Stimulated activated CD8-positive, alpha-beta memory T cell treated with anti-CD3 and anti-CD28 coated beads, Interleukin-15, amount 100 ng/mL, for 1 hour (primary cell): ENCODE measurements at regions not wholly inside any gene's neighbourhood (a gene's known extent, or its start where the extent isn't known, plus 50 kb on each side); places are given as distances from the start of the nearest gene placed in this dataset.
"Not testable (repeated sequence)": the region's sequence is repeated elsewhere in the genome, so short reads cannot be mapped to it uniquely, and the experiment has no call there.

Experiments used
- DNase-seq: peaks from one replicate; pipeline ENCODE4 v3.0.0-alpha.2; 2020; ENCODE audit warnings: low read depth

GRCh38 chr14:106679776-106680175 is 1153.4 kb downstream of the TMEM121 start:
- DNase-seq = no peak

GRCh38 chr14:106681161-106681560 is 1154.8 kb downstream of the TMEM121 start:
- no peak for DNase-seq

GRCh38 chr14:106681568-106681967 is 1155.2 kb downstream of the TMEM121 start:
- no peak for DNase-seq

- no peak for DNase-seq
These were observed 1157.2 kb downstream of the TMEM121 start for GRCh38 chr14:106683631-106684030.

DNA sequence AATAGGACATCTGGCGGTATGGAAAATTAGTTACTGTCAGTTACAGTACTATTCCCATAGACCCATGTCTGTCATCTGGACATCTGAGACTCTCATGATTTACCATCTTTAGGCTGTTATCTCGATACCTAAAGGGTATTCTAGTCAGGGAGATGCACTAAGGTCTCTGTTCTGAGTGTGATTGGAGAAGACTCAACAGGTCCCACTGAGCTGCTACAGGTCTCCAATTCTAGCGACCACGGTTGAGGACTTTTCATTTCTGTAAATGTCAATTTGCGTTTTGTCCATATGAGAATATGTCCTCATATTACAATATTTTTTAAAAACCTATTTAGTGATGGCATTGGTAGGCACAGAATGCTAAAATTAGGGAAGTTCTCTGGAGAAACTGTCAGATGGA is 1160.2 kb downstream of the TMEM121 start:
- no peak for DNase-seq

DNA sequence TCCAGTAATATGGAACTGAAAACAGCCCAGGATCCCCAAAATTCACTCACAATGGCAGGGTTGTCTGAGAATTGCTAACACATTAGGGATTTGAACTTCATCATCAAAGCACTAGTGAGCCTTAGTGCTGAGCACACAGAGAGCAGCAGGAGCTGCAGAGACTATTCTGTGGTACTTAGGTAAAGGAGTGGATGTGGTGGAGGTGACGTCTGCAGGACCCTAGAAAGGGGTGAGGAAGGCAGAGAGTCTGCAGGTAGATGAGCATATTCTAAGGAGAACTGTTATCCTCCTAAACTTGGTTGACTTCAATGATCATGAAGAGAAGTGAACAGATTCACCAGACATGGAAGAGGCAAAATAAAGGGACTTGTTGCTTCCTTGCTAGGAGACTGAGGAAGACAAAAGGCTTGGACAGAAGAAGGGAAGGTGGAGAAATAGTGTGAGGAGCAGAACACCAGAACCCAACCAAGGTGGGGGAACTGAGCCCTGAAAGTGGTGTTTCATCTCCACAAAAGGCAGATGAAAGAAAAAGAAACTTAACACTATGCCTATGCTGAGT is 1164.0 kb downstream of the TMEM121 start:
- no peak for DNase-seq

- DNase-seq = no peak
These were observed 1165.4 kb downstream of the TMEM121 start for GRCh38 chr14:106691601-106692291.

- DNase-seq = peak; percentile 39
These were observed 1168.4 kb downstream of the TMEM121 start for GRCh38 chr14:106694638-106695393.

- not testable (repeated sequence) for DNase-seq
These were observed 1172.4 kb downstream of the TMEM121 start for GRCh38 chr14:106698620-106699267.

GRCh38 chr14:106703651-106704050 is 1177.3 kb downstream of the TMEM121 start:
- DNase-seq = not testable (repeated sequence)

GRCh38 chr14:106706488-106706887 is 1180.1 kb downstream of the TMEM121 start:
- DNase-seq = not testable (repeated sequence)

GRCh38 chr14:106710187-106710586 is 1183.8 kb downstream of the TMEM121 start:
- DNase-seq = not testable (repeated sequence)

DNA sequence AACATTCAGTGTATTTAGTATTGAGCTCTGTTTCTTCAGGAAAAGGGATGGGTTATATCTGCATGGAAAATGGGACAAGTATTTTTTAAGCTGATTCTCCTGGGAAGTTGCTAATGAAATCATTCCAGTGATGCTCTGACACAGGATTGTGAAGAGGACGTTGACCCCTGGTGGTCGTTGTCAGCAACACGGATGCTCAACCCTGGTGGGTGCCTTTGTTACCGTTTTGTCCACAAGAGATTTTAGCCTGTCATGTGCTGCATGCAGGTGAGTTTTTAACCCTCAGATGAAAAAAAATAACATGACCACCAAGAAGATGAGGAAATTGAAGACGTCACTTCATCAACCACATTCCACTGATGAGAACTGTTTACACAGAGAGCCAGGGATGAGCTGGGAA is 1186.1 kb downstream of the TMEM121 start:
- not testable (repeated sequence) for DNase-seq

DNA sequence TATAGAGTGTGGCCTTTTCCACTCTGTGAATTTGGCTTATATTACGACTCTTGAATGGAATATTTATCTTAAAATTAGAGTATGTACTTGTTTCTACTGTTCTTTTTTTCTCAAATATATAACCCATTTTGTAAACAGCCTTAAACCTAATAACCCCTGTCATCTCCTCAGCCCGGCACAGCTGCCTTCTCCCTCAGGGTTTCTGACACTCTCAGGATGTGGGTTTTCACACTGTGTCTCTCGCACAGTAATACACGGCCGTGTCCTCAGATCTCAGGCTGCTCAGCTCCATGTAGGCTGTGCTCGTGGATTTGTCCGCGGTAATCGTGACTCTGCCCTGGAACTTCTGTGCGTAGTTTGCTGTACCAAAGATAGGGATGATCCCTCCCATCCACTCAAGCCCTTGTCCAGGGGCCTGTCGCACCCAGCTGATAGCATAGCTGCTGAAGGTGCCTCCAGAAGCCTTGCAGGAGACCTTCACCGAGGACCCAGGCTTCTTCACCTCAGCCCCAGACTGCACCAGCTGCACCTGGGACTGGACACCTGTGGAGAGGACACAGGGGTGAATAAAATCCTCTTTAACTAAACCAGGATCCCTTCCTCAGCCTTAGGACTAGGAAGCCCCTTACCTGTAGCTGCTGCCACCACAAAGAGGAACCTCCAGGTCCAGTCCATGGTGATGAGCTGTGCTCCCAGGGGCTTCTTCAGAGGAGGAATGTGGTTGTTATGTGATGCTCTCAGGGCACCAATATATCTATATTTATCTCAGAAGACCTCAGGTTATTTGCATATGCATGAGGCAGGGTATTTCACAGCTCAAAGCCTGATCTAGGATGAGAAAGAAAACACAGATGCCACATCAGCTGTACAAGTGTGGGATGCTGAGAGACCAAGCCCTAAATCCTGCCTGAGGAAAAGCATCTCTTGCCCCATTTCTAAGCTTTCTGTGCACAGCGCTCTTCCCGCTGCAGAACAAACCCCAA is 1188.4 kb downstream of the TMEM121 start:
- not testable (repeated sequence) for DNase-seq

DNA sequence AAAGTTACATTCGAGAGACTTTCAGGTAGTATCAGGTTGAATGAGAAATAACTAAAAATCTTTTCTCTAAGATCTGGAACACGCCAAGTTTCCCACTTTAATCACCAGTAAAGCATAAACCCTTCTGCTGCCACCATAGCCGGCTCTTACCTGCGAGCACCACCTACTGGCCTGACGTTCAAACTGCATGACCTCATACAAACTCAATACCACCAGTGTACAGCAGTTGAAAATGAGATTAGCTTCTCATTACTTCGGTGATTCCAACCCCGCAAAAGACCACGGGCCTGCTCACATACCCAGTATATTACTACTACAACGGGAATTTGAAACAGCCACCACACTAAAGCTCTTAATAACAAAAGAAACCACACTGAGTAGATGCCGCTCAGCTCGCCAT is 1191.2 kb downstream of the TMEM121 start:
- not testable (repeated sequence) for DNase-seq

DNA sequence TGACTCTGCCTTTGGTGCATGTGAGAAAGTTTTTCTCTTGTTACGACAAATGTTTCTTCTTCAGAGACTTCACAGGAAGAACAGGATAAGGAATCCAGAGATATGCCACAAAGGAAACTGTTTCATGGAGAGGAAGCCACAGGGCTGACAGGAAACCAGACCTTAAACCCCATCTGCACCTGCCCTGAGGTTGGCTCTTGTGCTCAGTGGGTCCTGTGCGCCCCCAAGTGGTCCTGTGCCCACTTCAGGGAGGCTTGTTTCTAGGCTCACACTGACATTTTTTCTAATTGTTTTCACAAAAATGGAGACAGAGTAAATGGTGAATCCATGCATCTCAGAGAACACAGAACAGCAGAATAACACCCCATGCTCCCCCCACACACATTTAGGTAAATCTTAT is 1193.5 kb downstream of the TMEM121 start:
- not testable (repeated sequence) for DNase-seq

DNA sequence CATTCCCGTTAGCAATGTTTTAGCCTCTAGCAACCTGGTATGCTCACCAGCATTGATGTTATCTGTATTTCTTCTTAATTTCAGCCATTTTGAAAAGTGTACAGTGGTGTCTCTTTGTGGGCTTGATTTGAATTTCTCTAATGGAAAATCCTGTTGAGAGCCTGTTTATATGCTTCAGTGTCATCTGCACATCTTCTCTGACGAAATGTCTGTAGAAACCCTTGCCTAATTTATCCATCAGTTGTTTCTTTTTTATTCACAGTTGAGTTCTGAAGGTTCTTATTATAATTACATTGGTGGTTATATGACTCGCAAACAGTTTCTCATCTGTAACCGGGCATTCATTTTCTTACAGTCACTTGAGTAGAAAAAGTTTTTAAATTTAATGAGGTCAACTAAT is 1195.5 kb downstream of the TMEM121 start:
- DNase-seq = not testable (repeated sequence)

DNA sequence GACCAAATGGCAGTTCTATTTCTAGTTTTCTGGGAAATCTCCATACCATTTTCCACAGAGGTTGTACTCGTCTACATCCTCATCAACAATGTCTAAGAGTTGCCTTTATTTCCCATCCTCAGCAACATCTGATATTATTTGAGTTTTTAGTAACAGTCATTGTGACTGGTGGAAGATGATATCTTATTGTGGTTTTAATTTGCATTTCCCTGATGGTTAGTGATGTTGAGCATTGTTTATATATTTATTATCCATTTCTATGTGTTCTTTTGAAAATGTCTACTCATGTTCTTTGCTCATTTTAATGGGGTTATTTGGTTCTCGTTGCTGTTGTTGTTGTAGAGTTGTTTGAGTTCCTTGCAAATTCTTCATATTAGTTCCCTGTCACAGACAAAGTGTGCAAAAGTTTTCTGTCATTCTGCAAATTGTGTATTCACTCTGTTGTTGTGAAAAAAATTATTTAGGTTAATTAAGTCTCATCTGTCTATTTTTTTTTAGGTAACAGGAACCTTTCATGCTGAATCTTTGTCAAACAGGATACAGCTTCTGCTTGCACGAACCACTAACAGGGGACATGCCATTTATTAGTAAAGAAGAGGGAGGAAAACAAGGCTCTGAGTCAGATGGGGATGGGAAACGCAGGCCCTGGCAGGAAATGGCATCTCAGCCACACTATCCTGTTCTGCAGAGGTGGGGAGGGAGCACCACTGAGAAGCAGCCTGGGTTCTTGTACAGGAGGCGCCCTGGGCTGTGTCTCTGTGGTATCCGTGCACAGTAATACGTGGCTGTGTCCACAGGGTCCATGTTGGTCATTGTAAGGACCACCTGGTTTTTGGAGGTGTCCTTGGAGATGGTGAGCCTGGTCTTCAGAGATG is 1196.7 kb downstream of the TMEM121 start:
- DNase-seq = not testable (repeated sequence)

- DNase-seq = not testable (repeated sequence)
These were observed 1201.6 kb downstream of the TMEM121 start for GRCh38 chr14:106727962-106728361.

GRCh38 chr14:106728611-106729010 is 1202.2 kb downstream of the TMEM121 start:
- DNase-seq = no peak
